Neural cell (in vitro differentiated cells): ENCODE measurements at regions not wholly inside any gene's neighbourhood (a gene's known extent, or its start where the extent isn't known, plus 50 kb on each side); places are given as distances from the start of the nearest gene placed in this dataset.

Experiments
- EP300 ChIP-seq: fragments of 450-650 bp; conservative IDR thresholded peaks from 2 replicates; pipeline ENCODE4 v1.6.1; 2014; ENCODE audit warnings: antibody characterized with exemption, mild to moderate bottlenecking, moderate library complexity; ENCODE audit not compliant: poor library complexity, severe bottlenecking
- EZH2 ChIP-seq: fragments of 200-600, 300-800 bp; shearing (Covaris generic), sonication (generic); IDR thresholded peaks from 2 replicates; pipeline ENCODE4 v1.6.1; 2014; ENCODE audit warnings: antibody characterized with exemption, low read length, borderline replicate concordance, mild to moderate bottlenecking; ENCODE audit not compliant: insufficient read depth, poor library complexity, severe bottlenecking
- POLR2AphosphoS5 ChIP-seq: IDR thresholded peaks from 2 replicates; pipeline ENCODE4 v1.6.1; 2012
- REST ChIP-seq: IDR thresholded peaks from 2 replicates; pipeline ENCODE4 v1.6.1; 2012; ENCODE audit warnings: borderline replicate concordance
- TAF1 ChIP-seq: IDR thresholded peaks from 2 replicates; pipeline ENCODE4 v1.6.1; 2012; ENCODE audit warnings: low read depth
- TF ChIP-seq, protein P1 (sequence below): fragments of 450-650 bp; IDR thresholded peaks from 2 replicates; pipeline ENCODE4 v1.5.1; 2014; ENCODE audit warnings: antibody characterized with exemption, mild to moderate bottlenecking, moderate library complexity; ENCODE audit not compliant: poor library complexity, severe bottlenecking

- TF ChIP-seq POLR2AphosphoS5 (no peak), EP300 (no peak), EZH2 (no peak), REST (no peak), TAF1 (no peak)
- TF ChIP-seq, protein P1, sequence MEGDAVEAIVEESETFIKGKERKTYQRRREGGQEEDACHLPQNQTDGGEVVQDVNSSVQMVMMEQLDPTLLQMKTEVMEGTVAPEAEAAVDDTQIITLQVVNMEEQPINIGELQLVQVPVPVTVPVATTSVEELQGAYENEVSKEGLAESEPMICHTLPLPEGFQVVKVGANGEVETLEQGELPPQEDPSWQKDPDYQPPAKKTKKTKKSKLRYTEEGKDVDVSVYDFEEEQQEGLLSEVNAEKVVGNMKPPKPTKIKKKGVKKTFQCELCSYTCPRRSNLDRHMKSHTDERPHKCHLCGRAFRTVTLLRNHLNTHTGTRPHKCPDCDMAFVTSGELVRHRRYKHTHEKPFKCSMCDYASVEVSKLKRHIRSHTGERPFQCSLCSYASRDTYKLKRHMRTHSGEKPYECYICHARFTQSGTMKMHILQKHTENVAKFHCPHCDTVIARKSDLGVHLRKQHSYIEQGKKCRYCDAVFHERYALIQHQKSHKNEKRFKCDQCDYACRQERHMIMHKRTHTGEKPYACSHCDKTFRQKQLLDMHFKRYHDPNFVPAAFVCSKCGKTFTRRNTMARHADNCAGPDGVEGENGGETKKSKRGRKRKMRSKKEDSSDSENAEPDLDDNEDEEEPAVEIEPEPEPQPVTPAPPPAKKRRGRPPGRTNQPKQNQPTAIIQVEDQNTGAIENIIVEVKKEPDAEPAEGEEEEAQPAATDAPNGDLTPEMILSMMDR, result no peak
These were observed 442.3 kb downstream of the NPIPA7 start for GRCh38 chr16:16821261-16821660.
